ENCODE measurements at regions not wholly inside any gene's neighbourhood (a gene's known extent, or its start where the extent isn't known, plus 50 kb on each side); places are given as distances from the start of the nearest gene placed in this dataset.
"Not testable (repeated sequence)": the region's sequence is repeated elsewhere in the genome, so short reads cannot be mapped to it uniquely, and the experiment has no call there.

DNA sequence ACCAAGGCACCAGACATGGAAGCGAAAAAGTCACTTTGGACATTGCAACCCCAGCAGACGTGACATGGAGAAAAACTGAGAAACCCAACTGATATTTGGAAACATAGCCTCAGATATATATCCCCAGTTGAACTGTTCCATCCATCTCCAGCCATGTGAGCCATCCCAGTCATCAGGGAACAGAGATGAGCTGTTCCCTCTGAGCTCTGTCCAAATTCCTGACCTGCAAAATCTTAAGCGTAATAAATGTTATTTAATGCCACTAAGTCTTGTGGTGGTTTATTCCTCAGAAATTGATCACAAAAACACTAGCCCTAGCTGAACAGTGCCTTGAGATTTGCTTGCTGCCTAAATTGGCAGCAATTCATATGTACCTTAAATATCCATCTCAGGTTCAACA lies 182.8 kb downstream of the NRP2 start:
- peak; percentile 20 for DNase-seq (ENCODE audit: low spot score)

- no peak for DNase-seq (ENCODE audit: low spot score)
Measured at GRCh38 chr2:205864491-205864890, 182.2 kb downstream of the NRP2 start.

GRCh38 chr2:205862761-205863160 lies 180.5 kb downstream of the NRP2 start:
- DNase-seq (ENCODE audit: low spot score), result not testable (repeated sequence)

GRCh38 chr2:205860885-205861284 lies 178.6 kb downstream of the NRP2 start:
- DNase-seq (ENCODE audit: low spot score), result no peak

DNA sequence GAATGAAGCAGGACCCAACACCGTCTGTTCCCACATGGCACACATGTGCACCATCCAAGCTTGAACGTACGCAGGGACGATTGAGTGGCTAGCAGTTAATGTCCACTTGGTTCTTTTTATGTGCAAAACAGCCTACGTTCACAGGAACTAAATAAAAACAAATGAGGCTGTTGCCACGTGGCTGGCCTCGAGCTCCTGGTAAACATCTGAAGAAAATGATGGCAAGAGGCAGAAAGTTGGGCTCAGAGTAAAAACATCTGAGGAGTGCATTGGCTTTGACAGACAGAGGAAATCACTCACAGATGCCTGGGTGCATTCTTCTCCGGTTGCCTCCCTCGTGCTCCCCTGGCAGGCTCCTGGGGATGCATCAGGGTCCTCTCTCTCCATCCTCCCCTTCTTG lies 177.9 kb downstream of the NRP2 start:
- no peak for DNase-seq (ENCODE audit: low spot score)

DNA sequence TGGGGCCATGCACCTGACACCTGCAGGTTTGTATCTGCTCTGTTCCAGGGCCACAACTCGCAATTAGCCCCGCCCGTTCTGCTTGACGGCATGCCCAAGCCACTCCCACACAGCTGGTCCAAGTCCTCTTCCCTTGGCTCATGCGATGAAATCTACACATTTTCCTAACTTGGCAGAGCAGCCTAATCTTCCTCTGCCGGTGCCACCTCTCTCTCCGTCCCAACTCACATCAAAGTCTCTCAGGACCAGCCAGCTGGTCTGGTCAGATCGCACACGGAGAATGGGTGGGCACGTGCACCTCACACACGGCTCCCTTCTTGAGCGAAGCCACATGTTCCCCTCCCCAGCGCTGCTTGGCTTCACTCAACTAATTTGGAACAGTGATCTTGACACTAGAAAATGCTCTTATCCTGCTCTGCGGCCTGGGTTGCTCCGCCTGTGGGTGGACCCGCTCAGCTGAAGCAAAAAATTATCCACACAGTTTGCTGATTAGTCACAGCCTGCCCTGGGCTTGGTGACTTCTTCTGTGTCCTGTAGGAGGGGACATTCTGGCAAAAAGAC lies 176.7 kb downstream of the NRP2 start:
- peak; percentile 78 for DNase-seq (ENCODE audit: low spot score)

- DNase-seq (ENCODE audit: low spot score), result no peak
Measured at GRCh38 chr2:205858275-205858674, 176.0 kb downstream of the NRP2 start.

GRCh38 chr2:205857520-205858237 lies 175.4 kb downstream of the NRP2 start:
- DNase-seq (ENCODE audit: low spot score), result no peak

DNA sequence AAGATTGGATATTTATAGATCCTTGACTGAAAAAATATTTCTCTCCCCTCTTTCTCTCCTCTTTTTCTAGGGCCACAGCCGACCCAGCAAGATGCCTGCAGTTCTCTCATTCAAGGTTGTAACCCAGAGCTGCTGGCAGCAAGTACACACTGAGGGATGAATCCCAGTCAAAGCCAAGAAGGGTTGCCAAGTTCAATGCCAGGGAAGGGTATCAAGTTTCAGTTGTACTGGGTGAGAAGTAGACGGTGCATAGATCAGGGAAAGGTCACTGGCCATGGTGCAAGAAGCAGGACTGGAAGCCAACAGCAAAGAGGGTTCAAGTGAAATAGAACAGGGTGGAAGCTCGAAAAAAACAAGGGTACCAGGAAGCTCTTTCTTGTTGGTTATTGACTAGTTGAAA lies 170.2 kb downstream of the NRP2 start:
- DNase-seq (ENCODE audit: low spot score), result no peak

DNA sequence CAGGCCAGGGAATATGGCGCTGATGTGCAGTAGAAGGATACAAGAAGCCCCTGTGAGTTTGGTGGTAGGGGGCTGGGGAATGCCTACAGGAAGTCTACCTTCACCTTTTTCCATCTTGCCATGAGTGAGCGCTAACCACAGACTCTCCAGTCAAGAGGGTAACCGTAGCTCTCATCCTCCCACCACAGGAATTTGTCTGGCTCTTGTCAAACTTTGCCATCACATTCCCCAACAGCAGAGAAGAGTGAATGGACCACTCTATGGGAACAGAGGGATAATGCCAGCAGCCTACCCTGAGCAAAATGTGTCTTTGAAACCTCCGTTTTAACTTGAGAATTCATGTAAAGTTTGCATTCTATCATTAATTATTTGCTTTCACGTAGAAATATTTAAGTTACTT lies 168.3 kb downstream of the NRP2 start:
- no peak for DNase-seq (ENCODE audit: low spot score)

GRCh38 chr2:205850132-205850531 lies 167.8 kb downstream of the NRP2 start:
- DNase-seq (ENCODE audit: low spot score), result no peak

GRCh38 chr2:205849136-205849535 lies 166.8 kb downstream of the NRP2 start:
- no peak for DNase-seq (ENCODE audit: low spot score)

DNA sequence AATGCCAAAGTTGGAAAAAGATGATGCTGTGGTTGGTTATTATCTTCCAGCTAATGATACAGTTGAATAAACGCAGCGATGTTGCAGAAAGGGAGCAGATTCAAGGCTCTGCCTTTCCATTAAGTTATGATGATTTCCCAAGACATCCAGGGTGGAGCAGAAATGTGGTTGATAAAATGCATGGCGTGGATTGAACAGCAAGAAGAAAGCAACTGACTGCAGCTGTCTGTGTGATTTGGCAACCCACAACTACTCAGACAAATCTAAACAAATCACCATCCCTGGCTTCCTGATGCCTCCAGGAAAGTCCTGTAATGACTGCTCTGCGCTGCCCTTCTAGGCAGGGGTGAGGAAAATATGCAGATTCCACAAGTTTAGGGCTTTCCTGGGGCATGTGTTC lies 166.3 kb downstream of the NRP2 start:
- no peak for DNase-seq (ENCODE audit: low spot score)
